Activated CD8-positive, alpha-beta T cell treated with anti-CD3 and anti-CD28 coated beads for 36 hours (primary cell): ENCODE measurements at regions not wholly inside any gene's neighbourhood (a gene's known extent, or its start where the extent isn't known, plus 50 kb on each side); places are given as distances from the start of the nearest gene placed in this dataset.

Experiments
- ATAC-seq: fragments of 200-7000 bp; cut with Tn5 transposase; one replicate; pipeline ENCODE4 v1.10.0; 2021; ENCODE audit warnings: mild to moderate bottlenecking, moderate library complexity
- CTCF ChIA-PET: fragments of 350-600 bp; sonication (Branson Sonifier 250); formaldehyde crosslinking; loops from one replicate; lab custom pipeline; 2021; ENCODE audit warnings: antibody characterized with exemption; lab: Charles Lee
- POLR2A ChIA-PET: fragments of 350-600 bp; sonication (Branson Sonifier 250); formaldehyde crosslinking; loops from one replicate; lab custom pipeline; 2021; ENCODE audit warnings: antibody characterized with exemption; lab: Charles Lee
- DNase-seq: peaks from one replicate; pipeline ENCODE4 v3.0.0-alpha.2; 2020
- H3K27ac Mint-ChIP-seq: one replicate; pipeline ENCODE4 v1.8.0; 2021; ENCODE audit warnings: mild to moderate bottlenecking, mixed read lengths
- H3K27me3 Mint-ChIP-seq: one replicate; pipeline ENCODE4 v1.8.0; 2021; ENCODE audit warnings: mixed read lengths
- H3K36me3 Mint-ChIP-seq: one replicate; pipeline ENCODE4 v1.8.0; 2021; ENCODE audit warnings: low read depth, mixed read lengths
- H3K4me1 Mint-ChIP-seq: one replicate; pipeline ENCODE4 v1.8.0; 2021; ENCODE audit warnings: low read depth, mixed read lengths
- H3K4me3 Mint-ChIP-seq: one replicate; pipeline ENCODE4 v1.8.0; 2021; ENCODE audit warnings: mild to moderate bottlenecking, moderate library complexity, mixed read lengths
- H3K9me3 Mint-ChIP-seq: one replicate; pipeline ENCODE4 v1.8.0; 2021; ENCODE audit warnings: mixed read lengths
- CTCF ChIP-seq: fragments of 200-600 bp; IDR thresholded peaks from one replicate; pipeline ENCODE4 v1.8.0; 2022; ENCODE audit warnings: antibody characterized with exemption, mild to moderate bottlenecking
- intact Hi-C: fragments of 100-400 bp; cut with micrococcal nuclease; formaldehyde crosslinking; loops from one replicate; pipeline ENCODE4 v1.10.0; 2022

- ChIA-PET CTCF (interaction anchor here (1.2 kb wide), 1 partner anchor 9 kb away, joined by 4 read pairs; no protein-coding TSS in a partner anchor), POLR2A (no interaction called here)
- no peak for DNase-seq
- Mint-ChIP-seq H3K27me3 (peaks cover 3% of the 10 kb centered on the region), H3K36me3 (no peaks in the 10 kb centered on the region), H3K27ac (no peak overlapping the region), H3K4me1 (no peaks in the 10 kb centered on the region), H3K4me3 (no peak overlapping the region), H3K9me3 (no peaks in the 10 kb centered on the region)
- TF ChIP-seq CTCF: no peak
- intact Hi-C loops: no loop called here
- no peak for ATAC-seq
These were observed 72.5 kb upstream of the KLHL25 start for GRCh38 chr15:85867250-85867649.

GRCh38 chr15:85869124-85869523 lies 74.4 kb upstream of the KLHL25 start:
- TF ChIP-seq CTCF: no peak
- intact Hi-C loops: no loop called here
- ChIA-PET CTCF (interaction anchor here (1.0 kb wide), 1 partner anchor 9 kb away, joined by 4 read pairs; no protein-coding TSS in a partner anchor), POLR2A (no interaction called here)
- no peak overlapping the region for H3K4me3 Mint-ChIP-seq
- no peak for DNase-seq
- H3K9me3 Mint-ChIP-seq: no peaks in the 10 kb centered on the region
- H3K27ac Mint-ChIP-seq: no peak overlapping the region
- H3K27me3 Mint-ChIP-seq: peaks cover 3% of the 10 kb centered on the region
- H3K4me1 Mint-ChIP-seq: no peaks in the 10 kb centered on the region
- ATAC-seq: no peak
- H3K36me3 Mint-ChIP-seq: no peaks in the 10 kb centered on the region

GRCh38 chr15:85870216-85871014 lies 75.7 kb upstream of the KLHL25 start:
- no peak for ATAC-seq
- TF ChIP-seq CTCF: no peak
- intact Hi-C loops: no loop called here
- ChIA-PET CTCF (no interaction called here), POLR2A (no interaction called here)
- Mint-ChIP-seq H3K27ac (no peak overlapping the region), H3K27me3 (peaks cover 6% of the 10 kb centered on the region), H3K9me3 (no peaks in the 10 kb centered on the region), H3K36me3 (no peaks in the 10 kb centered on the region), H3K4me1 (no peaks in the 10 kb centered on the region), H3K4me3 (no peak overlapping the region)
- no peak for DNase-seq

GRCh38 chr15:85871545-85871944 lies 76.8 kb upstream of the KLHL25 start:
- CTCF ChIA-PET: no interaction called here
- no peaks in the 10 kb centered on the region for H3K9me3 Mint-ChIP-seq
- H3K4me1 Mint-ChIP-seq: no peaks in the 10 kb centered on the region
- H3K36me3 Mint-ChIP-seq: no peaks in the 10 kb centered on the region
- intact Hi-C loops: no loop called here
- peak; percentile 30 for ATAC-seq
- no peak for TF ChIP-seq CTCF
- H3K4me3 Mint-ChIP-seq: no peak overlapping the region
- DNase-seq: no peak
- H3K27ac Mint-ChIP-seq: no peak overlapping the region
- peaks cover 9% of the 10 kb centered on the region for H3K27me3 Mint-ChIP-seq
- POLR2A ChIA-PET: no interaction called here

GRCh38 chr15:85872125-85872524 lies 77.4 kb upstream of the KLHL25 start:
- ChIA-PET POLR2A (interaction anchor here (0.5 kb wide), 1 partner anchor 17 kb away, joined by 4 read pairs; no protein-coding TSS in a partner anchor), CTCF (no interaction called here)
- H3K27me3 Mint-ChIP-seq: peaks cover 12% of the 10 kb centered on the region
- ATAC-seq (no peak), DNase-seq (no peak)
- TF ChIP-seq CTCF: no peak
- H3K27ac Mint-ChIP-seq: no peak overlapping the region
- no peaks in the 10 kb centered on the region for H3K4me1 Mint-ChIP-seq
- no peak overlapping the region for H3K4me3 Mint-ChIP-seq
- no peaks in the 10 kb centered on the region for H3K36me3 Mint-ChIP-seq
- intact Hi-C loops: no loop called here
- no peaks in the 10 kb centered on the region for H3K9me3 Mint-ChIP-seq
